WTC11 (cell line): ENCODE measurements at regions not wholly inside any gene's neighbourhood (a gene's known extent, or its start where the extent isn't known, plus 50 kb on each side); places are given as distances from the start of the nearest gene placed in this dataset.

Source experiments
- CREB1 ChIP-seq: sonication (generic); formaldehyde crosslinking; IDR thresholded peaks from 2 replicates; pipeline ENCODE4 v1.8.0; 2023; ENCODE audit warnings: mild to moderate bottlenecking, missing genetic modification reagents
- FOXJ3 ChIP-seq: sonication (generic); formaldehyde crosslinking; IDR thresholded peaks from 2 replicates; pipeline ENCODE4 v1.9.0; 2021; ENCODE audit warnings: missing genetic modification reagents, mild to moderate bottlenecking, borderline replicate concordance
- NR1H2 ChIP-seq: sonication (generic); formaldehyde crosslinking; IDR thresholded peaks from 2 replicates; pipeline ENCODE4 v1.9.0; 2021; ENCODE audit warnings: mild to moderate bottlenecking, moderate library complexity, missing genetic modification reagents
- RELA ChIP-seq: sonication (generic); formaldehyde crosslinking; IDR thresholded peaks from 2 replicates; pipeline ENCODE4 v1.8.1; 2022; ENCODE audit warnings: missing genetic modification reagents, mild to moderate bottlenecking, borderline replicate concordance
- ZNF263 ChIP-seq: sonication (generic); formaldehyde crosslinking; IDR thresholded peaks from 2 replicates; pipeline ENCODE4 v1.8.1; 2022; ENCODE audit warnings: low read depth, mild to moderate bottlenecking, moderate library complexity, missing genetic modification reagents
- TF ChIP-seq, protein P1 (sequence below): fragments of 200-600 bp; IDR thresholded peaks from 2 replicates; pipeline ENCODE4 v1.8.0; 2022; ENCODE audit warnings: antibody characterized with exemption
- TF ChIP-seq, protein P2 (sequence below): sonication (generic); formaldehyde crosslinking; IDR thresholded peaks from 2 replicates; pipeline ENCODE4 v1.8.1; 2022; ENCODE audit warnings: low read depth, missing genetic modification reagents, borderline replicate concordance

DNA sequence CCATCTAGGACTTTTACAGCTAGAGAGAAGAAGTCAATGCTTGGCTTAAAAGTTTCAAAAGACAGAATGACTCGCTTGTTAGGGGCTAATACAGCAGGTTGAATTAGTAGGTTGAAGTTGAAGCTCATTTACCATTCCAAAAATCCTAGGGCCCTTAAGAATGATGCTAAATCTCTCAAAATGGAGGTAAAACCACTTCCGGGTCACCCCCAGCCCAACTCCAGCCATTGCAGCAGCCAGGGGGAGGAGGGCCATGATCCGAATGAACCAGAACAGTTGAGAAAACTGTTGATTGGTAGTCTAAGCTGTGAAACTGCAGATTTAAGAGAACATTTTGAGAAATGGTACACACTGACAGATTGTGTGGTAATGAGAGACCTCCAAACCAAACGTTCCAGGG is 245.4 kb downstream of the HNRNPD start:
- no peak for TF ChIP-seq RELA (CRISPR knock-in tag)
- TF ChIP-seq, protein P1, sequence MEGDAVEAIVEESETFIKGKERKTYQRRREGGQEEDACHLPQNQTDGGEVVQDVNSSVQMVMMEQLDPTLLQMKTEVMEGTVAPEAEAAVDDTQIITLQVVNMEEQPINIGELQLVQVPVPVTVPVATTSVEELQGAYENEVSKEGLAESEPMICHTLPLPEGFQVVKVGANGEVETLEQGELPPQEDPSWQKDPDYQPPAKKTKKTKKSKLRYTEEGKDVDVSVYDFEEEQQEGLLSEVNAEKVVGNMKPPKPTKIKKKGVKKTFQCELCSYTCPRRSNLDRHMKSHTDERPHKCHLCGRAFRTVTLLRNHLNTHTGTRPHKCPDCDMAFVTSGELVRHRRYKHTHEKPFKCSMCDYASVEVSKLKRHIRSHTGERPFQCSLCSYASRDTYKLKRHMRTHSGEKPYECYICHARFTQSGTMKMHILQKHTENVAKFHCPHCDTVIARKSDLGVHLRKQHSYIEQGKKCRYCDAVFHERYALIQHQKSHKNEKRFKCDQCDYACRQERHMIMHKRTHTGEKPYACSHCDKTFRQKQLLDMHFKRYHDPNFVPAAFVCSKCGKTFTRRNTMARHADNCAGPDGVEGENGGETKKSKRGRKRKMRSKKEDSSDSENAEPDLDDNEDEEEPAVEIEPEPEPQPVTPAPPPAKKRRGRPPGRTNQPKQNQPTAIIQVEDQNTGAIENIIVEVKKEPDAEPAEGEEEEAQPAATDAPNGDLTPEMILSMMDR: no peak
- TF ChIP-seq, protein P2, sequence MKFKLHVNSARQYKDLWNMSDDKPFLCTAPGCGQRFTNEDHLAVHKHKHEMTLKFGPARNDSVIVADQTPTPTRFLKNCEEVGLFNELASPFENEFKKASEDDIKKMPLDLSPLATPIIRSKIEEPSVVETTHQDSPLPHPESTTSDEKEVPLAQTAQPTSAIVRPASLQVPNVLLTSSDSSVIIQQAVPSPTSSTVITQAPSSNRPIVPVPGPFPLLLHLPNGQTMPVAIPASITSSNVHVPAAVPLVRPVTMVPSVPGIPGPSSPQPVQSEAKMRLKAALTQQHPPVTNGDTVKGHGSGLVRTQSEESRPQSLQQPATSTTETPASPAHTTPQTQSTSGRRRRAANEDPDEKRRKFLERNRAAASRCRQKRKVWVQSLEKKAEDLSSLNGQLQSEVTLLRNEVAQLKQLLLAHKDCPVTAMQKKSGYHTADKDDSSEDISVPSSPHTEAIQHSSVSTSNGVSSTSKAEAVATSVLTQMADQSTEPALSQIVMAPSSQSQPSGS (CRISPR knock-in tag): no peak
- no peak for TF ChIP-seq NR1H2 (CRISPR knock-in tag)
- no peak for TF ChIP-seq FOXJ3
- no peak for TF ChIP-seq ZNF263 (CRISPR knock-in tag)
- no peak for TF ChIP-seq CREB1 (CRISPR knock-in tag)
